Breast epithelium (tissue), 3 donors: ENCODE measurements at regions not wholly inside any gene's neighbourhood (a gene's known extent, or its start where the extent isn't known, plus 50 kb on each side); places are given as distances from the start of the nearest gene placed in this dataset.

ENCODE experiments used
- POLR2A ChIP-seq: fragments of 450-650 bp; IDR thresholded peaks from one replicate; pipeline ENCODE4 v1.6.1; 2016; ENCODE audit warnings: antibody characterized with exemption, mild to moderate bottlenecking, moderate library complexity
- TF ChIP-seq, protein P1 (sequence below), 3 donors: fragments of 450-650 bp; IDR thresholded peaks; one replicate each; pipeline ENCODE4 v1.5.1; 2016 to 2017; ENCODE audit warnings: antibody characterized with exemption in 3 of 3, mild to moderate bottlenecking in 3 of 3, moderate library complexity in 3 of 3

DNA sequence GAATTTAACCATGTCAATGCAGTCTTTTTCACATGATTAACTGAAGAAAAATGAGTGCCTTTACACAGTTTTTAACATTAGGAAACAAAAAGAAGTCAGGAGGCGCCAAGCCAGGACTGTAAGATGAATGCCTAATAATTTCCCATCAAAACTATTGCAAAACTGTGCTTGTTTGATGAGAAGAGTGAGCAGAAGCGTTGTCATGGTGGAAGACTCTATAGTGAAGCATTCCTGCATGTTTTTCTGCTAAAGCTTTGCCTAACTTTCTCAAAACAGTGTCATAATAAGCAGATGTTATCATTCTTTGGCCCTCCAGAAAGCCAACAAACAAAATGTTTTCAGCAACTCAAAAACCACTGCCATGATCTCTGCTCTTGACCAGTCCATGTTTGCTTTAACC, 156.8 kb upstream of the CDIN1 start:
- TF ChIP-seq POLR2A = no peak
- TF ChIP-seq, protein P1, sequence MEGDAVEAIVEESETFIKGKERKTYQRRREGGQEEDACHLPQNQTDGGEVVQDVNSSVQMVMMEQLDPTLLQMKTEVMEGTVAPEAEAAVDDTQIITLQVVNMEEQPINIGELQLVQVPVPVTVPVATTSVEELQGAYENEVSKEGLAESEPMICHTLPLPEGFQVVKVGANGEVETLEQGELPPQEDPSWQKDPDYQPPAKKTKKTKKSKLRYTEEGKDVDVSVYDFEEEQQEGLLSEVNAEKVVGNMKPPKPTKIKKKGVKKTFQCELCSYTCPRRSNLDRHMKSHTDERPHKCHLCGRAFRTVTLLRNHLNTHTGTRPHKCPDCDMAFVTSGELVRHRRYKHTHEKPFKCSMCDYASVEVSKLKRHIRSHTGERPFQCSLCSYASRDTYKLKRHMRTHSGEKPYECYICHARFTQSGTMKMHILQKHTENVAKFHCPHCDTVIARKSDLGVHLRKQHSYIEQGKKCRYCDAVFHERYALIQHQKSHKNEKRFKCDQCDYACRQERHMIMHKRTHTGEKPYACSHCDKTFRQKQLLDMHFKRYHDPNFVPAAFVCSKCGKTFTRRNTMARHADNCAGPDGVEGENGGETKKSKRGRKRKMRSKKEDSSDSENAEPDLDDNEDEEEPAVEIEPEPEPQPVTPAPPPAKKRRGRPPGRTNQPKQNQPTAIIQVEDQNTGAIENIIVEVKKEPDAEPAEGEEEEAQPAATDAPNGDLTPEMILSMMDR (IDR thresholded peaks at IDR 0.05) = no peak
